ENCODE measurements at regions not wholly inside any gene's neighbourhood (a gene's known extent, or its start where the extent isn't known, plus 50 kb on each side); places are given as distances from the start of the nearest gene placed in this dataset.

DNA sequence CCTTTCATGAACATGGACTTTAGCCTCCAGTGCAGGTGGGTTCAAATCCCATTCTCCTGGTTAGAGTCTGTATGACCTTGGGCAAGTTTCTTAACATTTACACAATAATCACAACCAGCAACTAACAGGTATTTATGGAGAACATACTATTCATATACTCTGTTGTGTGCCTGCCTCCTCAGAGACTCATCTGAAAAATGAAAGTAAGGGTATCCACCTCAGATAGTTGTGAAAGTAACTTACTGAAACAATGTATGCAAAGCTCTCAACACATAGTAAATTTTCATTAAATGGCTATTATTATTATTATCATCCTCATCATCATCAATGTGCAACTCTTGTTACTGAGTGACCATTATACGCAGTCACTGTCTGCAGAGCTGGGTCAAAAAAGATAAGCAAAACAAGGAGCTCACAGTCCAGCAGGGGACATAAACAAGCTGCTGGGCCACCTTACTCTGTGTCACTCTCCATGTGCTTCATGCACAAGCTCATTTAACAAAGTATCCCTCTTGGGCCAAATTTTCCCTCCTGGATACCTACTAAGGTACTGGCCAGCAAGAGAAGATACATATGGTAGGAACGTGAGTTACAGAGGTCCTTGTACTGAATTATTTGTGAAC is 70.9 kb upstream of the FNDC3A start:
- TF ChIP-seq REST (IDR thresholded peaks at IDR 0.05; ENCODE audit: insufficient replicate concordance, low read depth), result no peak
- no peak for TF ChIP-seq CTCF (IDR thresholded peaks at IDR 0.05; ENCODE audit: insufficient read depth, low read length)
- no peak for TF ChIP-seq GABPA (IDR thresholded peaks at IDR 0.05; ENCODE audit: low read depth)

All from HL-60 (cell line).